Endothelial cell of umbilical vein (primary cell): ENCODE measurements at regions not wholly inside any gene's neighbourhood (a gene's known extent, or its start where the extent isn't known, plus 50 kb on each side); places are given as distances from the start of the nearest gene placed in this dataset.

Experiments
- BruUV-seq: library from RNA; stranded (reverse); fragments of 400-500 nt; replicated peaks from 2 replicates; lab custom pipeline; 2021; lab: Mats Ljungman, UMichigan
- CTCF ChIA-PET: fragments of 300-600, 350-600 bp; sonication (Branson Sonifier 250); formaldehyde crosslinking; loops from one replicate; lab custom pipeline; 2021; ENCODE audit warnings: antibody characterized with exemption, inconsistent platforms; lab: Charles Lee
- POLR2A ChIA-PET: fragments of 300-600, 350-600 bp; sonication (Branson Sonifier 250); formaldehyde crosslinking; loops from one replicate; lab custom pipeline; 2021; ENCODE audit warnings: antibody characterized with exemption, inconsistent platforms; lab: Charles Lee
- DNase-seq: peaks from one replicate; pipeline ENCODE4 v3.0.0-alpha.2; 2011; ENCODE audit warnings: low read depth, low spot score
- FAIRE-seq: peaks from 2 replicates; lab custom pipeline; 2011; peaks lifted over from hg19 to GRCh38; lab: Jason Lieb, UNC
- H2AFZ ChIP-seq: 2 replicates; pipeline ENCODE4 v1.6.0; 2012; ENCODE audit warnings: low read depth, low read length, control low read depth, inconsistent platforms
- H3K27ac ChIP-seq: 2 replicates; pipeline ENCODE4 v1.5.1; 2011; ENCODE audit warnings: low read depth, mild to moderate bottlenecking, control low read depth, low read length, moderate library complexity; ENCODE audit not compliant: insufficient read depth
- H3K27me3 ChIP-seq, 2 experiments: 2 replicates each; pipeline versions ENCODE4 v1.6.0 to v1.6.1; 2011; ENCODE audit warnings: low read length in 2 of 2, mixed read lengths in 1 of 2; ENCODE audit not compliant: control insufficient read depth in 2 of 2, insufficient read depth in 2 of 2
- H3K36me3 ChIP-seq, 2 experiments: 2 replicates in 1 of 2; 3 replicates in 1 of 2; pipeline ENCODE4 v1.5.1; 2011; ENCODE audit warnings: low read length in 2 of 2, mild to moderate bottlenecking in 1 of 2, moderate library complexity in 1 of 2; ENCODE audit not compliant: control insufficient read depth in 2 of 2, insufficient read depth in 2 of 2; ENCODE audit errors: extremely low read depth in 1 of 2
- H3K4me1 ChIP-seq: 3 replicates; pipeline ENCODE4 v1.5.1; 2011; ENCODE audit warnings: mild to moderate bottlenecking, low read length; ENCODE audit not compliant: control insufficient read depth, insufficient read depth; ENCODE audit errors: extremely low read depth
- H3K4me2 ChIP-seq: 2 replicates; pipeline ENCODE4 v1.6.1; 2011; ENCODE audit warnings: low read length, control low read depth, mixed read lengths; ENCODE audit not compliant: insufficient read depth
- H3K4me3 ChIP-seq, 3 experiments: fragments of 200-600 bp in 1 of 3; sonication (generic), shearing (Covaris generic) in 1 of 3; replicated peaks in 1 of 3; 2 replicates each; pipeline ENCODE4 v1.5.1; 2011 to 2016; ENCODE audit warnings: control low read depth in 3 of 3, low read length in 3 of 3, mild to moderate bottlenecking in 2 of 3, inconsistent platforms in 1 of 3, low read depth in 1 of 3, moderate library complexity in 1 of 3; ENCODE audit not compliant: insufficient read depth in 1 of 3
- H3K79me2 ChIP-seq: 2 replicates; pipeline ENCODE4 v1.6.0; 2012; ENCODE audit warnings: low read length, inconsistent platforms; ENCODE audit not compliant: control insufficient read depth, insufficient read depth
- H3K9ac ChIP-seq: replicated peaks from 2 replicates; pipeline ENCODE3; 2011; ENCODE audit warnings: low read length, control low read depth; ENCODE audit not compliant: insufficient read depth; ENCODE audit errors: extremely low read depth
- H3K9me1 ChIP-seq: replicated peaks from 3 replicates; pipeline ENCODE4 v1.6.0; 2011; ENCODE audit warnings: mild to moderate bottlenecking, low read length; ENCODE audit not compliant: control insufficient read depth, insufficient read depth; ENCODE audit errors: extremely low read depth
- H3K9me3 ChIP-seq: replicated peaks from 2 replicates; pipeline ENCODE4 v1.5.1; 2012; ENCODE audit warnings: low read length, inconsistent platforms; ENCODE audit not compliant: control insufficient read depth, insufficient read depth
- H4K20me1 ChIP-seq: replicated peaks from 2 replicates; pipeline ENCODE3; 2011; ENCODE audit warnings: mild to moderate bottlenecking, low read length; ENCODE audit not compliant: control insufficient read depth, insufficient read depth; ENCODE audit errors: extremely low read depth
- EZH2 ChIP-seq: IDR thresholded peaks from 2 replicates; pipeline ENCODE4 v1.6.1; 2012; ENCODE audit warnings: borderline replicate concordance, low read depth, mild to moderate bottlenecking, moderate library complexity, low read length, inconsistent platforms; ENCODE audit not compliant: severe bottlenecking
- FOS ChIP-seq: IDR thresholded peaks from 2 replicates; pipeline ENCODE4 v1.6.1; 2011; ENCODE audit warnings: mild to moderate bottlenecking, low read length, moderate library complexity, borderline replicate concordance; ENCODE audit not compliant: insufficient read depth
- GATA2 ChIP-seq: IDR thresholded peaks from 2 replicates; pipeline ENCODE4 v1.7.0; 2011; ENCODE audit warnings: low read depth, mild to moderate bottlenecking, moderate library complexity, mixed read lengths, low read length; ENCODE audit not compliant: insufficient read length, insufficient read depth
- JUN ChIP-seq: IDR thresholded peaks from 2 replicates; pipeline ENCODE4 v1.6.1; 2011; ENCODE audit warnings: borderline replicate concordance, low read depth; ENCODE audit not compliant: insufficient read length, insufficient read depth
- MYC ChIP-seq: IDR thresholded peaks from one replicate; pipeline ENCODE4 v1.6.1; 2011; ENCODE audit warnings: mild to moderate bottlenecking, low read depth, low read length
- POLR2A ChIP-seq: IDR thresholded peaks from 2 replicates; pipeline ENCODE4 v1.6.1; 2012; ENCODE audit warnings: low read depth, mild to moderate bottlenecking, control low read depth, low read length
- POLR2AphosphoS5 ChIP-seq: IDR thresholded peaks from 2 replicates; pipeline ENCODE4 v1.6.1; 2012; ENCODE audit warnings: low read depth, mild to moderate bottlenecking, control low read depth, low read length, moderate library complexity; ENCODE audit not compliant: insufficient read depth
- dilution Hi-C: fragments of 300-500 bp; cut with MboI; formaldehyde crosslinking; loops from one replicate; pipeline ENCODE4 v1.15.0; 2019; ENCODE audit warnings: low sequenced_read_pairs; ENCODE audit not compliant: extremely low pct_ligation_motif_present
- intact Hi-C: fragments of 100-400 bp; cut with micrococcal nuclease; formaldehyde crosslinking; loops from one replicate; pipeline ENCODE4 v1.10.0; 2022
- TF ChIP-seq, protein P1 (sequence below): IDR thresholded peaks from 2 replicates; pipeline ENCODE4 v1.6.1; 2011; ENCODE audit not compliant: insufficient read depth, insufficient read length
- TF ChIP-seq, protein P2 (sequence below), 2 donors: IDR thresholded peaks; 1 replicate in 1 of 2; 2 replicates in 1 of 2; pipeline ENCODE4 v1.5.1; 2011; ENCODE audit warnings: low read length in 2 of 2, mild to moderate bottlenecking in 2 of 2, moderate library complexity in 2 of 2, control low read depth in 1 of 2, inconsistent platforms in 1 of 2, low read depth in 1 of 2; ENCODE audit not compliant: insufficient read depth in 1 of 2; ENCODE audit errors: extremely low read depth in 1 of 2

DNA sequence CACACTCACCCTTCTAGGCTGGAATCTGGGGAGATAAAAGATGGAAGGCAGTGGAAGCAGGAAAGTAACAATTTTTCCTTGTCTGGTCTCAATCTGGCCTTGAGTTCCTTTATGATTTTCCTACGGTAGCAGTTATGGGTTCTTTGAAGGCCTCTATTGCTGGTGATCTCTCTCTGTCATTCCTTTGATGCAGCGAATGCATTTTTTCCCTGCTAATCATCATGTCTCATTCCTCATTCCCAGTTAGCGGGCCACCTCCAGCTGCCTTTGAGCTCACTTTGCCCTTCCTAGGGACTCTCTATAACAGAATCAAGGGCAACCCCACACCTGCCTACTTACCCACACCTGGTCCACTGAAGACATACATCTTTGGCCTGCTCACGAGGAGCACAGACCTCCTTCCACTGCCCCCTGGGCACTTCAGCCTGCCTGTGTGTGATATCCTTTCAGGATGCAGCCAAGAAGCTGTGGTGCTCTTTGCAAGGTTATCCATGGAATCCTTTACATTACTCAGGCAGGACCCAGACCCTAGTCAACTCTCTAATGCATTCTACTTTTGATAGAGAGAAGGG is 191.7 kb downstream of the DRD1 start:
- FAIRE-seq (no peak), DNase-seq (no peak)
- Histone ChIP-seq H3K4me3 (no peak overlapping the region), H3K36me3 (no peaks in the 10 kb centered on the region), H3K9me1 (no peaks in the 10 kb centered on the region), H3K27ac (no peak overlapping the region), H3K4me1 (no peaks in the 10 kb centered on the region), H3K4me2 (no peak overlapping the region), H3K79me2 (no peaks in the 10 kb centered on the region), H3K9ac (no peak overlapping the region), H3K9me3 (peaks cover 5% of the 10 kb centered on the region), H3K27me3 (no peaks in the 10 kb centered on the region), H2AFZ (no peak overlapping the region), H4K20me1 (no peaks in the 10 kb centered on the region)
- dilution Hi-C loops (no loop called here), intact Hi-C loops (no loop called here)
- POLR2A ChIA-PET = no interaction called here
- TF ChIP-seq POLR2A = no peak
- TF ChIP-seq, protein P1, sequence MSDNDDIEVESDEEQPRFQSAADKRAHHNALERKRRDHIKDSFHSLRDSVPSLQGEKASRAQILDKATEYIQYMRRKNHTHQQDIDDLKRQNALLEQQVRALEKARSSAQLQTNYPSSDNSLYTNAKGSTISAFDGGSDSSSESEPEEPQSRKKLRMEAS = no peak
- no peak for TF ChIP-seq EZH2
- BruUV-seq = no TSS peak
- CTCF ChIA-PET = no interaction called here

DNA sequence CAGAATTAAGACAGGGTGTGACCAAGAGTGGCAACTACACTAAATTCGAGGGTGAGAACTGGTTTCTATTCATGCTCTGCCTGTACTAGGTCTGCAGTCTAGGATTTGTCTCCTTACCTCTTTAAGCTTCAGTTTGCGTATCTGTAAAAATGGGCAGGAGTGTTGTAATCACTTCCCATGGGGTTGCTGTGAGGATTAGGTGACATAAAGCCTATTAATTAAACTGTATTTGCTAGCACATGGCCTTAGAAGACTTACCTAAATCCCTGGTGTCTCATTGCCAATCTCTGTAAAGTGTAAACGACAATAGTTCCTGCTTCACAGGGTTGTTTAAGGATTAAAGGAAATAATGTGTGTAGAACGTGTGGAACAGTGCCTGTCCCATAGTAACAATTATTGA is 193.6 kb downstream of the DRD1 start:
- H3K9ac ChIP-seq = no peak overlapping the region
- no peaks in the 10 kb centered on the region for H4K20me1 ChIP-seq
- no peaks in the 10 kb centered on the region for H3K36me3 ChIP-seq
- H3K4me1 ChIP-seq = no peaks in the 10 kb centered on the region
- FAIRE-seq (no peak), DNase-seq (no peak)
- TF ChIP-seq GATA2 (no peak), EZH2 (no peak), JUN (no peak), POLR2AphosphoS5 (no peak), POLR2A (no peak), MYC (no peak), FOS (no peak)
- TF ChIP-seq, protein P1 = no peak
- TF ChIP-seq, protein P2, sequence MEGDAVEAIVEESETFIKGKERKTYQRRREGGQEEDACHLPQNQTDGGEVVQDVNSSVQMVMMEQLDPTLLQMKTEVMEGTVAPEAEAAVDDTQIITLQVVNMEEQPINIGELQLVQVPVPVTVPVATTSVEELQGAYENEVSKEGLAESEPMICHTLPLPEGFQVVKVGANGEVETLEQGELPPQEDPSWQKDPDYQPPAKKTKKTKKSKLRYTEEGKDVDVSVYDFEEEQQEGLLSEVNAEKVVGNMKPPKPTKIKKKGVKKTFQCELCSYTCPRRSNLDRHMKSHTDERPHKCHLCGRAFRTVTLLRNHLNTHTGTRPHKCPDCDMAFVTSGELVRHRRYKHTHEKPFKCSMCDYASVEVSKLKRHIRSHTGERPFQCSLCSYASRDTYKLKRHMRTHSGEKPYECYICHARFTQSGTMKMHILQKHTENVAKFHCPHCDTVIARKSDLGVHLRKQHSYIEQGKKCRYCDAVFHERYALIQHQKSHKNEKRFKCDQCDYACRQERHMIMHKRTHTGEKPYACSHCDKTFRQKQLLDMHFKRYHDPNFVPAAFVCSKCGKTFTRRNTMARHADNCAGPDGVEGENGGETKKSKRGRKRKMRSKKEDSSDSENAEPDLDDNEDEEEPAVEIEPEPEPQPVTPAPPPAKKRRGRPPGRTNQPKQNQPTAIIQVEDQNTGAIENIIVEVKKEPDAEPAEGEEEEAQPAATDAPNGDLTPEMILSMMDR (IDR thresholded peaks at IDR 0.05; ENCODE audit: extremely low read depth in 1 of 2, insufficient read depth in 1 of 2, low read depth in 1 of 2, low read length in 2 of 2) = no peak
- peaks cover 5% of the 10 kb centered on the region for H3K9me3 ChIP-seq
- POLR2A ChIA-PET = no interaction called here
- dilution Hi-C loops = no loop called here
- no peaks in the 10 kb centered on the region for H3K27me3 ChIP-seq
- no peak overlapping the region for H3K4me2 ChIP-seq
- CTCF ChIA-PET = no interaction called here
- no peak overlapping the region for H3K27ac ChIP-seq
- intact Hi-C loops = no loop called here
- H3K4me3 ChIP-seq = no peak overlapping the region
- H3K79me2 ChIP-seq = no peaks in the 10 kb centered on the region
- no peaks in the 10 kb centered on the region for H3K9me1 ChIP-seq
- no peak overlapping the region for H2AFZ ChIP-seq
- no TSS peak for BruUV-seq
